ENCODE measurements at regions not wholly inside any gene's neighbourhood (a gene's known extent, or its start where the extent isn't known, plus 50 kb on each side); places are given as distances from the start of the nearest gene placed in this dataset.
"Not testable (repeated sequence)": the region's sequence is repeated elsewhere in the genome, so short reads cannot be mapped to it uniquely, and the experiment has no call there.

GRCh38 chr6:135605278-135605790 is 107.8 kb upstream of the AHI1 start:
- no peak for DNase-seq

- no peak for DNase-seq
Measured at GRCh38 chr6:135606392-135606791, 108.9 kb upstream of the AHI1 start.

DNA sequence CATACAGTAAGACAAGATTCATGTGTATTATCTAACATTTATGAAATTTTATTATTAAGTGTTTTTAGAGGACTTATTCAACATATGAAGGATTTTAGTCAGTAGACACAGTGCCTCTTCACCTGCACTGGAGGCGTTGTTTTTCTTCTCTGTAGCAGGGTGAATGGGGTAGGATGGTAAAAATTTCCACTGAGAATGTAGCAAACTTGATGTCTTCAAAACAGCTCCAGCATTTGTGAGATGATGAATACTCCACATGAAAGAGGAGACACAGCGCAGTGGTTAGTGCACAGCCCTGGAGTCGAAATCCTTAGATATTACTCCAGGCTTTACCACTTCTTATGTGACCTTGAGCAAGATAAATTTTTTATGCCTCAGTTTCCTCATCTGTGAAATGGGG is 110.5 kb upstream of the AHI1 start:
- DNase-seq = no peak

GRCh38 chr6:135610192-135610591 is 112.7 kb upstream of the AHI1 start:
- DNase-seq = not testable (repeated sequence)

GRCh38 chr6:135616655-135617054 is 119.1 kb upstream of the AHI1 start:
- no peak for DNase-seq

GRCh38 chr6:135617222-135617621 is 119.7 kb upstream of the AHI1 start:
- DNase-seq = no peak

DNA sequence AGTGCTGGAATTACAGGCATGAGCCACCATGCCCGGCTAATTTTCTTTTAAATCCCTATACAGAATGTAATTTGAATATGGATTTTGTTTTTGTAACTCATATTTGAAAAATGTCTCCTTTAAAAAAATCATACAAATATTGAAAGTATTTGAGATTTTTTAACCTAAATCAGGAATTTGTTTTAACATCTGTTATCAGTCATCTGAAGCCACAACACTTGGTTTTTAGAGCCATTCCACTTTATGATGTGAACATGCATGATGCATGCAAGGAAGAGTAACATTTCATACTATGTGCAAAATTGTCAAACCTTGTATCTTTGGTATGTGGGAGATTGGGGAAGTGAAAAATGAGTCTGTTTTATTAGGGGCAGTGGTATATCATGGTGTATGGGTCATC is 124.5 kb upstream of the AHI1 start:
- DNase-seq = no peak

DNA sequence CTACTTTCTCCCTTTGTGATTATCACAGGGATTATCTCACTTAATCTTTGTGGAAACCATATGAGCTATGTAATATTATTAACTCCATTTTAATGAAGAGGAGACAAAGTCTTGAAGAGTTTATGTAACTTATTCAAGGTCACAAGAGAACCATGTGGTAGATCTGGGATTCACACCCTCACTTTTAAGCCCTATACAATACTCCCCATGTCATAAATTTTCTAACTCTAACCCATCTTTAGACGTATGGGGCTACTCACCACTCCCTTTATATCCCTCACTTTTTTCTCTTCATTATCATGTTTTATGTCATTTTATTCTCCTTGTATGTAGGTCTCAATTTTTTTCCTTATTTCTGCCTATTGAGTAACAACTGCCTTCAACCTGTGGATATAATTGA is 126.4 kb upstream of the AHI1 start:
- no peak for DNase-seq

DNA sequence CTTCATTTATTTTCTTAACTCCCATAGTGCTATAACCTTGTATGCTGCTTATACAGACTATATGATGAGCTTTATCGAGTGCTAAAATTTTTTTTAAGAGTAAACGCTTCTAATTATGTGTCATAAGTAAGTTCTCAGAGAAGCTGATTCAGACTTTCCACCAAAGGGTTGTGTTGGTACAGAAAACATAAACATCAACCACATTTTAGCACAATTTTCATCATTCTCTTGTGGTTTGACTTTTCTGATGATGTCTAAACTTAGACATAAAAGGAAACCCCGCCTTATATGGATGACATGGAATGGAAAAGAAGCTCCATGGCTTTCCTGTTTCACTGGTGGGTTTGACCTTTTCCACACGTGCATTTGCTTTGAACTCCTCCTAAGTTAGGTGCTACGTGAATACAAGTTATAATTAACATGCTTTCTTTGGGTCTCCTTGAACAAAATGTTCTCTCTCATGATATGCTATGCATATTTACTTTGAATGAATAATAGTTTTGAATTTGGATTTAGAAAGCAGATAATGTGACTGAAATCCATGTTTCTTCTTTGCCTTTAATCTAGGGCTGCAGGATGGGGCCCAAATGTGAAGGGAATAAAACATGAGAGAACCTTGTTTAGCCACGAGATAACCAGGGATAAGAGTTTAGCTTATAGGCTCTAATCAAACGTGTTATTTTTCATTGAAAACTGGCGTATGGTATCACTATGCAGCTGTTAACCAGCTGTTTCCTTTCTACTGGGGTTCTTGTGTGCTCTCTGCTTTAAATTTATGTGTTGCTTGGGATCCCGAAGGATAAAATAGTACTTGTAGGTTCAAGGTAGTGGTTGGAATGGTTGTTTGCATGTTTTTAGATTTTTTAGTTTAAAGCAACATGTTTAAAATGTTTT is 127.1 kb upstream of the AHI1 start:
- DNase-seq = no peak

DNA sequence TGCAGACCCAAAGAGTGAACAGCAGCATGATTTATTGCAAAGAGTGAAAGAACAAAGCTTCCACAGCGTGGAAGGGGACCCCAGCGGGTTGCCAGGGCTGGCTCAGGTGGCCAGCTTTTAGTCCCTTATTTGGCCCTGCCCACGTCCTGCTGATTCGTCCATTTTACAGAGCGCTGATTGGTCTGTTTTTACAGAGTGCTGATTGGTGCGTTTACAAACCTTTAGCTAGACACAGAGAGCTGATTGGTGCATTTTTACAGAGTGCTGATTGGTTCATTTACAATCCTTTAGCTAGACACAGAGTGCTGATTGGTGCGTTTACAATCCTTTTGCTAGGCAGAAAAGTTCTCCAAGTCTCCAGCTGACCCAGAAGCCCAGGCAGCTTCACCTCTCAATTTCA is 128.5 kb upstream of the AHI1 start:
- DNase-seq = not testable (repeated sequence)

DNA sequence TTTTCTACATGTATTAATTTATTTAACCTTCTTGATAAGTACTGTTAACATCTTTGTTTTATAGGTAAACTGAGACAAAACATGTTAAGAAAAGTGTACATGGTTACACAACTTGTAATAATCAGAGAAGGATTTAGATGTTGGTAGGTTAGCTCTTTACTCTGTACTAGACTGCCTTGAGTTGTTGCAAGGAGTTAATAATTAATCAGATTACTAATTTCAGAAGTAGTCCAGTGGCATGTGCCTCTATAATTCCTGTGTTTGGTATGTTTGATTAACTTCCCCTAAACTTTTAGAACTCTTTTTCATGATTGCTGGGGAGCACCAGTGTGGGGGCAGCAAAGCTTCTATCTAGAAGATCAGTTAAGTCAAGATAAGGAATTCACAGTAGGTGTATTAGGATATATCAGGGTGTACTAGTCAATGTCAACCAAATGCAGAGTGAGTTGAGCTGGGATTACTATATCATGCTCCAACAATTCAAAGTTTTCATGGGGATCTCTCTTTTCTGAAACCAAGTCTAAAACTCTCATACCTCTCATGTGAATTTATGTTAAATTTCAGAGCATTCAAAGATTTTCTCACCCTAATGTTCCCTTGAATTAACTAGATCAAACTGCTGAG is 129.7 kb upstream of the AHI1 start:
- no peak for DNase-seq

DNA sequence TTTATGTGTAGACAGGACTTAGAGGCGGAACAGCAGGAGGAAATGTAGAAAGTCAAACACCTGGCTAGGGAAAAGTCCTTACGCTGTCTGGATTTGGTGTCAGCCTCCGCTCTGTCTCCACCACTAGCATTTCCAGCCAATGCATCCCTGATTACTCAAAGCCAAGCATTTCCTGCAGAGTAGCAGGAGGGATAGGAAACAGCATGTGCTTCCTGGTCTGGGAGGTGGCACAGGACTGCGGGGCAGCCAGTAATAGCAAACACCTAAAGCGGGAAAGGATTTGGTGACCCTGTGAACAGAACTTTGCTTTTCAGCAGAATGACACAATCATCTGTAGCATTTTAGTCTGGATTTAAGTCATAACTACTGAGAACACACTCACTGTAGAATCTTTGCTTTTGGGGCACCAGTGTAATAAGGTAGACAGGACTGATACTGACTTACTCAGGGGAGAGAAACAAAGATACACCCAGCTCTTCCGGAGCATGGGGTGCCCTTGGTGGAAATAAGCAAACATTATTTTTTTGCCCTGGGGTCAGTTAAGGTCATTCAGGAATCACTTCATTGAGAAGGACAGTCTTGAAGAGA is 133.3 kb upstream of the AHI1 start:
- DNase-seq = peak; percentile 87

- DNase-seq = no peak
Measured at GRCh38 chr6:135631821-135632220, 134.3 kb upstream of the AHI1 start.

- DNase-seq = no peak
Measured at GRCh38 chr6:135633573-135633972, 136.0 kb upstream of the AHI1 start.

- DNase-seq = no peak
Measured at GRCh38 chr6:135637701-135638100, 140.2 kb upstream of the AHI1 start.

DNA sequence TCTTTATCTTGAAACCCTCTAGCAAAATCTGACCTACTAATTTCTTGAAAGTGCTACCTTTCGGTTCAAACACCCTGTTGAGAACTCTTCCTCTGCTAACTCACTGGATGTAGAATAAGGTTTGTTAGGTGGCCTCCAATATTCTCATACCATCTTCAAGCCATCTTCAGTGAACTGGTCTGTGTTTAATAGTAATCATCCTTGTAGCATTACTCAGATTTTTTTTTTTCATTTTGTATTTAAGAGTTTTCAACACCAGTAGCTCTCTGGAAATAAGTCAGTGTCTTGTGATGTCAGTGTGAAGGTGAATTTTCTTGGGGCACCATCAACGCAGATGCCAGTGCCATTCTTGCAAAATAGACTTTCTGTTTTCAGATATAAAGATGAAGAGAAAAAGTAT is 140.6 kb upstream of the AHI1 start:
- DNase-seq = no peak

- no peak for DNase-seq
Measured at GRCh38 chr6:135640048-135640447, 142.5 kb upstream of the AHI1 start.

DNA sequence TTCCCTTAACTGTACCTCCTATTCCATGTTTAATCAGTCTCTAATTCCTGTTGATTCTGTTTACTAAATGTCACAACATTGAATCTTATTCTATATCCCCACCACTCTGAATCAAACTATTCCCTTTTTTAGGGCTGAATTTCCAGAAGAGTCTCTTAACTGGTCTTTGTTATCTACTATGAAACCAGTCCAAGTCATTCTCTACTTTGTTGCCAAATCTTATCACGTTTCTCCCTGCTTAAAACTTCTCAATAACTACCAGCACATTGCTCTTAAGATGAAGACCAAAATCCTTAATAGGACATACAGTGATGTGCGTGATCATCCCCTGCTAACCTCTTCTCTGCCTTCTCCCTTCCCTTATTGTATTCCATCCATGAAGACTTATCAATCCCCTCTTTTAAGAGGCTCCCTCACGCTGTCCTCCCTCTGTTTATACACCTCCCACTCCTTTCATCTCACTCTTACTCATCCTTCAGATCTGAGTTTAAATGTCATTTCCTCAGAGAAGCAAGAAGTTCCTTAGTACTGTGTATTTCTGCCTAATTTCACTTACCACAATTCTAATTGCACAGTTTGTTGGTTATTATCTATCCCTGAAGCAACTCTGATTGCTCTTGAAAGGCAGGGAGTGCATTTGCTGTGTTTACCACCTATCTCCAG is 143.0 kb upstream of the AHI1 start:
- DNase-seq = no peak

DNA sequence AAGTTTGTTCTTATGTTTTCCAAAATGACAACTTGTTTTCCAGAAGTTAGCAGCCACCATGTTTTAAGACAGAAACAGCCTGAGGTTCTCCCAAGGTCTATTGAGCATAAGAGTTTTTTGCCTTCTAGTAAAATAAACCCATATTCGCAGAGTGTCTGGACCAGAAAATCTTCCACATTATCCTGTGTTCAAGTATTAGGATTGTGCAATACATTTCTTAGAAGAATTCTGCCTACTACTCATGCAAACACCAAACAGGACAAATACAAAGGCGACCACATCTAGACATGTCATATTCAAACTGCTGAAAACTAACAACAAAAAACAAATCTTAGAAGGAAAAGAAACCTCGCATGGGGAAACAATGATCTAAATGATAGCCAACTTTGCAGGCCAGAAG is 145.4 kb upstream of the AHI1 start:
- DNase-seq = no peak

GRCh38 chr6:135644394-135644793 is 146.9 kb upstream of the AHI1 start:
- DNase-seq = no peak

DNA sequence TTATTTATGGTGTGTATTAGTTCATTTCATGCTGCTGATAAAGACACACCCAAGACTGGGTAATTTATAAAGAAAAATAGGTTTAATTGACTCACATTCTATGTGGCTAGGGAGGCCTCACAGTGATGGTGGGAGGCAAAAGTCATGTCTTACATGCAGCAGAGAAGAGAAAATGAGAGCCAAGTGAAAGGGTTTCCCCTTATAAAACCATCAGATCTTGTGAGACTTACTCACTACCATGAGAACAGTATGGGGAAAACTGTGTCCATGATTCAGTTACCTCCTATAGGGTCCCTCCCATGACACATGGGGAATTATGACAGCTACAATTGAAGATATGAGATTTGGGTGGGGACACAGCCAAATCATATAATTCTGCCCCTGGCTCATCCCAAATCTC is 150.0 kb upstream of the AHI1 start:
- DNase-seq = no peak

DNA sequence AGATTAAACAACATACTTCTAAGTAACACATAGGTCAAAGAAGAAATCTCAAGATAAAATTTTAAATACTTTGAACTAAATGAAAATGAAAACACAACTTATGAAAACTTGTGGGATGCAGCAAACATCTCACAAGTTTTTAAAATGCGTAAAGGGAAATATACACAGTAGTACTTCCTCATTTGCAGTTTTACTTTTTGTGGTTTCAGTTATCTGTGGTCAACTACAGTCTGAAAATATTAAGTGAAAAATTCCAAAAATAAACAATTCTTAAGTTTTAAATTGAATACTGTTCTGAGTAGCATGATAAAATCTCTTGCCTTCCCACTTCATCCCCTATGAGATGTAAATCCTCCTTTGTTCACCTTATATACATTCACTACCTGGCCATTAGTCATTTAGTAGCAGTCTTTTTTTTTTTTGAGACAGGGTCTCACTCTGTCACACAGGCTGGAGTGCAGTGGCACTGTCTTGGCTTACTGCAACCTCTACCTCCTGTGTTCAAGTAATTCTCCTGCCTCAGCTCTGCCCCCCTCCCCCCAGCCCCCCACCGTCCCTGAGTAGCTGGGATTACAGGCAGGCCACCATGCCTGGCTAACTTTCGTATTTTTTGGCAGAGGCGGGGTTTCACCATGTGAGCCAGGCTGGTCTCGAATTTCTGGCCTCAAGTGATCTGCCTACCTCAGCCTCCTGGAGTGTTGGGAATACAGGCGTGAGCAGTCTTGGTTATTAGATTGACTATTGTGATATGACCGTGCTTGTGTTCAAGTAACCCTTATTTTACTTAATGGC is 154.6 kb upstream of the AHI1 start:
- no peak for DNase-seq

Data from dermis blood vessel endothelial cell (primary cell).